ENCODE measurements at regions not wholly inside any gene's neighbourhood (a gene's known extent, or its start where the extent isn't known, plus 50 kb on each side); places are given as distances from the start of the nearest gene placed in this dataset.

DNA sequence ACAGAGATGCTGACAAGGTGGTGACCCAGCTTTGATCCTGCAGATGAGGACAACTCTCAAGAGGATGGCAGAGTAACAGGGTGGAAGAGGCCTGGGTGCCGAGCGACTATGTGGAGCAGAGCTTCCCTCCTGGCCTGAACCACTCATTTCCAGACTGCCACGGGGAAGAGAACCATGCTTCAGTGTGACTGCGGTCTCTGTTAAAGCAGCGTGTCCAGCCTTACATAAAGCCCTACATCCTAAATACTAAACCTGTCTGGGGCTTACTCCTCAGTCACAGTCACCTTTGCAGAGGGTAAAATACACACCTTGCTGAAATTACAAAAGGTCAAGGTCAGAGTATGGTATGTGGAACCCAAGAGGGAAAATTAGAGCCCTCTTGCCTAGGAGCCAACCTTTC, 312.9 kb downstream of the CDC5L start:
- in situ Hi-C loops (cut with HindIII; ENCODE audit: low pct_unique_long_range_greater_than_20kb, low sequenced_read_pairs), result no loop called here
- no peak for TF ChIP-seq JUND (IDR thresholded peaks at IDR 0.05; ENCODE audit: low read depth)
- no peak for DNase-seq (ENCODE audit: low read depth in 1 of 2, low spot score in 1 of 2)

DNA sequence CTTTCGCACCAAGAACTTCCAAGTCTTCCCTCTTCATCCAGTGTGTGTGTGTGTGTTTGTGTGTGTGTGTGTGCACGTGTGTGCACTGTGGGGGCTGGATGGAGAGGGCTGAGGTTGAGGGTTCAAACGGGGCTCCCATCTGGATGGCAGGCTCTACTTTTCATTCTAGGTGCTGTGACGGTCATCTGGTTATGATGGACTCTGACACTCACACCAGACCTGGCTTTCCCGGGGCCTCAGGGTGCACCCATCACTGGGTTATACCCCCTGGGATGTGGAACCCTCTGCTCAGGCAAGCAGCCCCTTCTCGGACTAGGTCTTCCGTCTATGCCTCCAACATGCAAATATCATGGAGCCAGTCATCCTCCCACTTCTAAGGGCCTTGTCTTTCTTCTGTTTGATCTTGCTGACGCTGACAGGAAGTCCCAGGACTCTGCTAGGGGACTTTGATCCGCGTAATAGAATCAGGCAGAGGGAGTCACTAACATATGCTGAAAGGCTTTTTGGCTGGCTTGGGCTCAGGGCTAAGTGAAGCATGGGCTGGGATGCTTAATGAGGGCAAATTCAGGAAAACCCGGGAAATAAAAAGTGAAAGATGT, 313.6 kb downstream of the CDC5L start:
- DNase-seq (ENCODE audit: low read depth in 1 of 2, low spot score in 1 of 2), result no peak
- in situ Hi-C loops (cut with HindIII; ENCODE audit: low pct_unique_long_range_greater_than_20kb, low sequenced_read_pairs), result no loop called here
- TF ChIP-seq JUND (IDR thresholded peaks at IDR 0.05; ENCODE audit: low read depth), result no peak

DNA sequence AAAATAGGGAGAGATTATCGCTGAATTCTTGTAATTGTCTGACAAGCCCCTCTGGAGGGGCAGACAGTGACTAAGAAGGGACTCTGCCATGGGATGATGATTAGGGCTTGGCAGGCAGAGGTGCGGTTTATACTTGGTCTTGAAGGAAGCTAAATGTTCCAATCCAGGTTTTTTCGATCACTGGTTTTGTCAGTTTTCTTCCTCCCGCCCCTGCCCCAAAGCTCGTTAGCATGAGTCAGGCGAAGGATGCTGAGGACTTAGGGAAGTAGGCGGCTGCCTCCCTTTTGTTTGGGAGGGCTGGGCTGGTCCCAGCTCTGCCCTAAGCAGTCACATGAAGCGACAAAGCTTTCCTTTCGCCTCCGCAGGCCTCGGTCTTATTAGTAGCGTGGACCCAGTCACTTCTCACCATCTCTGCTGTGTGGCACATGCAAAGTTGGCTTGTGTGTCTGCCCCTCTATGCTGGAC, 314.2 kb downstream of the CDC5L start:
- TF ChIP-seq JUND (IDR thresholded peaks at IDR 0.05; ENCODE audit: low read depth), result no peak
- DNase-seq (ENCODE audit: low read depth in 1 of 2, low spot score in 1 of 2), result no peak
- in situ Hi-C loops (cut with HindIII; ENCODE audit: low pct_unique_long_range_greater_than_20kb, low sequenced_read_pairs), result no loop called here

DNA sequence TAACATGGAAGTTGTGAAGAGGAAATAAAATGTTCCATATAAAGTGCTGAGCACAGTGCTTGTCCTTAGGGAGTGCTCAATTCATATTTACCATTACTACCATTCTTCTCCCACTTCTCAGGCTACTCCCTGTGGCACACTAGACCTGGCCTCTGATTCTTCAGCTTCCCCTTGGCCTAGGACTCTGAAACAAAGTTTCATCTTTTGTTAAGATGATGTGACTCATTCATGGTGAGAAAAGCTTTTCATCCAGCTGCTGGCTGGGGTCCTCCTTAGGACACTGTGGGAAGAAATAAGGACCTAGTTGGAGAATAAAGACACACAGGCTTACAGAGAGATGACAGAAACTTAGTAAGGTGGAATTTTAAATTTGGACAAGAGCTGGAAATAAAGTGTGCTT, 314.8 kb downstream of the CDC5L start:
- in situ Hi-C loops (cut with HindIII; ENCODE audit: low pct_unique_long_range_greater_than_20kb, low sequenced_read_pairs), result no loop called here
- DNase-seq (ENCODE audit: low read depth in 1 of 2, low spot score in 1 of 2), result no peak
- TF ChIP-seq JUND (IDR thresholded peaks at IDR 0.05; ENCODE audit: low read depth), result no peak

DNA sequence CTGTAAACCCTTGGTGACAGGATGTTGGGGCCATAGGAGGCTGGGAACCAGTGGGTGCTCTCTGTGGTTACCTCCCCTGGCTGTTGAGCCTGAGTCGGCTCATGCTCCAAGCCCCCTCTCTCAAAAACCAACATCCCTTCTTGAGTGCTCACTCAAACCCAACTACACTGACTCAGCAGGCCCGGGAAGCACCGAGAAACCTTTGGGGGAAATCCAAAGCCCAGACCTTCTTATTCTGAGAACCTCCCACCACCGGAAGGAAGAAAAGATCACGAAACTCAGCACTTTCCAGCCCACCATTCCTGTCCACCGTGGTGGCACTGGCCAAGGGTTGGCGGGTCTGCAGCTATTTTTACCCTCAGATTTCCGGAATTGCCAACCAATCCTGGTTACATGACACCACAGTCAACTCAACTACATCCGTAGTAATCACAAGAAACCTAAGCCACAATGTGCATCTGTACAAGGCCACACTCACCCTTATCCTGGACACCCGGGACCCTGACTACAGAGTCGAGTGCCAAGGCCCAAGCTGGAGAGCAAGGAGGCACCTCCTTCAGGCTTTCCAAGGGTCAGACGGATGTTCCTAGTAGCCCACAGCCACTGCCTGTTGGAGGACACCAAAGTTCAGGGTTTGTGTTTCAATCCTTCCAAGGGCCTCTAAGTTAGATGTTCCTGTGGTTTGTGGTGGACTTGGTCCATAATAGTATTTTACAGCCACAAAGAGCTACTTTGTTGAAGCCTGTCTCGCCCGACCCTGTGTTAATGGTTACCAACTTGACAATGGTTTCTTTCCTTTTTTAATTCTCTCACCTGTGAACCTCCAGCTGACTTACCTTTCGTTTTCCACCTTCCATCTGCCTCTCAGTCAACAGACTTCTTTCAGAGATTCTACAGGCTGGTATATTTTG, 317.0 kb downstream of the CDC5L start:
- no peak for TF ChIP-seq JUND (IDR thresholded peaks at IDR 0.05; ENCODE audit: low read depth)
- DNase-seq (ENCODE audit: low read depth in 1 of 2, low spot score in 1 of 2), result no peak
- in situ Hi-C loops (cut with HindIII; ENCODE audit: low pct_unique_long_range_greater_than_20kb, low sequenced_read_pairs), result no loop called here

DNA sequence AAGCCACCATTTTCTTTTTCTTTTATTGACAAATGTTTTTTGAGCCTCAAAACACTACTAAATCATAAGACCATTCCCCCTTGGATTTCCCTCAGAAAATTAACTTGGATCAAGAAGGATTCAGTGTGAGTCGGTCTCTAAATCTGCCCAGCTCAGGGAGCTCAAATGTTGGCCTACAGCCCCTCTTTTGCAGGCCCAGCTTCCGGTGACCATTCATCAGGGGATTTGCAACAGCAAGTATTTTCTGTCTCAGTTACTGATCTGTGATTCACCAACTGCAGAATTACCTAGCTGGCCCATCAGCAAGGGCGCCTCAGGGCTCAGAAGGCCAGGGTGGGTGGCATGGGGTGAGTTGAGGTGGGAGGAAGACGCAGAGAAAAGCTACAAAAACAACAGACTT, 318.1 kb downstream of the CDC5L start:
- in situ Hi-C loops (cut with HindIII; ENCODE audit: low pct_unique_long_range_greater_than_20kb, low sequenced_read_pairs), result no loop called here
- DNase-seq (ENCODE audit: low read depth in 1 of 2, low spot score in 1 of 2), result no peak
- no peak for TF ChIP-seq JUND (IDR thresholded peaks at IDR 0.05; ENCODE audit: low read depth)

DNA sequence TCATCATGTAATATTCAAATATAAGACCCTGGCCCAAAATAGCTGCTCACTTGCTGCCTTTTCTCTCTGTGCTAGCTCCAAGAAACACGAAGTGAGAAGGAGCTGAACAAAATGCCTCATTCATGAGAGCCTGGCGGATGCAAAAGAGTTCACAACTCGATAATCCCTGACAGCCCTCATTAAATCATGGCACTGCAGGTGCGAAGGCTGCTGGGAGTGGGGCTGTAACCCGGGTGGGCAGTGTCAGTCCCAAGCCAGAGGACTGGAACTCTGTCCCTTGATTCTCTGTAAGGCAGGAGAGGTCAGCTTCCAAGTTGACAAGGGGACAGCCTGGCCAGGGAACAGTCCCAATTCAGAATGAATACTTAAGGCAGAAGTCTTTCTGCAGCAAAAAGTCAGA, 318.5 kb downstream of the CDC5L start:
- in situ Hi-C loops (cut with HindIII; ENCODE audit: low pct_unique_long_range_greater_than_20kb, low sequenced_read_pairs), result no loop called here
- TF ChIP-seq JUND (IDR thresholded peaks at IDR 0.05; ENCODE audit: low read depth), result no peak

DNA sequence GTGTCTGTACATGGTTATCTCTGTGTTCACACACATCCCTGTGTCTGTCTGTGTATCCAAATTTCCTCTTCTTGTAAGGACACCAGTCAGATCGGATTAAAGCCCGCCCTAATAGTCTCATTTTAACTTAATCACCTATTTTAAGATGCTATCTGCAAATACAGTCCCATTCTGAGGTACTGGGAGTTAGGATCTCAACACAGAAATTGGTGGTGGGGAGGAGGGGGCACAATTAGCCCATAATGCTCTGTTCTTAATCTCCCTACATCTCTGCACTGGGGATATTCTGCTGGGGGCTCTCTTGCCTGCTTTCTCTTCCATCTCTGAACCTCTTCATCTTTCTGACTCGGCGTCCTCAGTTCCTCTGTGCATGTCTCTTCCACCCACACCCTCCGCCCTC, 320.7 kb downstream of the CDC5L start:
- TF ChIP-seq JUND (IDR thresholded peaks at IDR 0.05; ENCODE audit: low read depth), result no peak
- in situ Hi-C loops (cut with HindIII; ENCODE audit: low pct_unique_long_range_greater_than_20kb, low sequenced_read_pairs), result no loop called here

More for the DNA sequence above, 318.5 kb downstream of the CDC5L start:
- no peak for DNase-seq (ENCODE audit: low read depth in 1 of 2, low spot score in 1 of 2)

DNA sequence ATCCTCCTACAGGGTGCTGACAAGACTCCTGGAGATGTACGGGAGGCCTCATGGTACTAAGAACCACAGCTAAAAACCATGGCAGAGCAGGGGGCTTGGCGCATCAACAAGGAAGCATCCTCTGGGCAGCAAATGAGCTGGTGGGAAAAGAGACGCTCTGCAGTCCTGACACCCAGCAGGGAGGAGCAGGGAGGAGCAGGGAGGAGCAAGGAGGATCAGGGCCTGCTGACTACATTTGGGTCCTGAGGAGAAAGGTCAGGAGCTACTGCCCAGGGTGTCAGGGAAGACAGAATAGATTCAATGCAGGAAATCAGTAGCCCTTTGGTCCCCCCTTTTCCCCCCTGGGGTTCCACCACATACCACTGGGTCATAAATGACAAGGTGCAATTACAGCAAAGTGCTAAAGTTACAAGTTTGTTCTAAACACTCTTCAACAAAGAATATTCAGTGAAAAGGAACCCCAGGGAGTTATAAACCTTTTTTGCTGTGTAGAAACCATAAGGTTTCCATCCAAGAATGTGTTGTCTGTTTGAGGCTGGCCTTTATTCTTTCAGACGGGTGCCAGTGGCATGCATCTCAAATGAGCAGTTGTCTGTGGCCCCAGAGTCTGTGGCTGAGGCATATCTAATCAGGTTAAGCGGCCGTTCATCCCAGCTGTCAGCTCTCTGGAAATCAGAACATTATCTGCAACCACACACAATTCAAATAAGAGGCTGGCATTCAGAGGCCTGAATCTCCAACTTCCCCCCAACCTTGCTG, 325.0 kb downstream of the CDC5L start:
- TF ChIP-seq JUND (IDR thresholded peaks at IDR 0.05; ENCODE audit: low read depth), result no peak
- in situ Hi-C loops (cut with HindIII; ENCODE audit: low pct_unique_long_range_greater_than_20kb, low sequenced_read_pairs), result no loop called here
- no peak for DNase-seq (ENCODE audit: low read depth in 1 of 2, low spot score in 1 of 2)

More for the DNA sequence above, 320.7 kb downstream of the CDC5L start:
- no peak for DNase-seq (ENCODE audit: low read depth in 1 of 2, low spot score in 1 of 2)

DNA sequence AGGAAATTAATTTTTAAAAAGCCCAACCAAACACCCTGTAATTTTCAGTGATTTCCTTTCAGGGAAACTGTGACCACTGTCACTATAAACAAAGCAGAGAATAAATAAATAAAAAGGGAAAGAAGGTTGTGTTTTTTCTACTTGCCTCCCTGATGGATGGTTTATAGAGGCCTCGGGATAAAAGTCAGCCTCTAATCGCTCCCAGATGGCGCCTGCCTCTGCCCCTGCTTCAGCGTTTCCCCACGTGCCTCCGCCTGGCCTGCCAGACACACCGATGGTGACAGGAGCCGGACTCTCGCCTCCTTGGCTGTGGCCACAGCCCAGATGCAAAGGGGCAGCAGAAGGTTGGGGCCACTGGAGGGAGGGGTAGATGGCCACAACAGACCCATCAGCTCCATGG, 327.7 kb downstream of the CDC5L start:
- no peak for DNase-seq (ENCODE audit: low read depth in 1 of 2, low spot score in 1 of 2)
- in situ Hi-C loops (cut with HindIII; ENCODE audit: low pct_unique_long_range_greater_than_20kb, low sequenced_read_pairs), result no loop called here
- no peak for TF ChIP-seq JUND (IDR thresholded peaks at IDR 0.05; ENCODE audit: low read depth)

DNA sequence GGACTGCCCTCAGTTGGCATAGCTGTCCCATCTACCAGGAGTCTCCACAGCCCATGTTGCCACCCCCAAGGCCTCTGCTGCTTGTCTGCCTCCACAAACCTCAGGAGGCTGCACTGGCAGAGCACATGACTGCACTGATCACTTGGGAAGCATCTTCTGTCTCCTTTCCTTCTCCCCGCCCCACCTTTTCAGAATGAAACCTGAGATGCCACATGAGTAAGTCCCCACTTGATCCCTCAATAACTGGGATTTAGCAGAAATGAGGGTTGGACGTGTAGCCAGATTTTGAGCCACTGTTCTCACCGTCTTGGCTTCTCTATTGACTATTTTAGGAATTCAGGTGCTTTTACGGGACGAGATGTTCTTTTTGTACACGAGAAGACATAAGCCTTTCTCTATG, 328.4 kb downstream of the CDC5L start:
- no peak for DNase-seq (ENCODE audit: low read depth in 1 of 2, low spot score in 1 of 2)
- in situ Hi-C loops (cut with HindIII; ENCODE audit: low pct_unique_long_range_greater_than_20kb, low sequenced_read_pairs), result no loop called here
- no peak for TF ChIP-seq JUND (IDR thresholded peaks at IDR 0.05; ENCODE audit: low read depth)

DNA sequence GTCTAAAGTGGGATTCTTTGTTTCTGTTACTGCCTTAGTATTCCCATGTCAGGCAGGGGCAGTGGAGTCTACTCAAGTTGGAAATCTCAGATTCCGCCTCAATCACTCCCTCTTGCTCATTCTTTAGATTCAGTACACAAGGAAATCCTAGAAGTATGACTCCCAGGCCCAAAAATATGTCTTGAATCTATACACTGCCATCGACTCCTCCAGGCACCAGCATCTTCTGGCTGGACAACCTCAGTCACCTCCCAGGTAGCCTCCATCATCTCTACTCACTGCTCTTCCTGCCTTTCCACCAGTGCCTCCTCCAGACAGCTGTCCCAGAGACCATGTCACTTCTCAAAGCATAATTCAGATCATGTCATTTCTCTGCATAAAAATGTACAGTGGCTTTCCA, 329.9 kb downstream of the CDC5L start:
- no peak for DNase-seq (ENCODE audit: low read depth in 1 of 2, low spot score in 1 of 2)
- TF ChIP-seq JUND (IDR thresholded peaks at IDR 0.05; ENCODE audit: low read depth), result no peak
- in situ Hi-C loops (cut with HindIII; ENCODE audit: low pct_unique_long_range_greater_than_20kb, low sequenced_read_pairs), result no loop called here

Data from T47D (cell line).